ENCODE measurements at regions not wholly inside any gene's neighbourhood (a gene's known extent, or its start where the extent isn't known, plus 50 kb on each side); places are given as distances from the start of the nearest gene placed in this dataset.

DNA sequence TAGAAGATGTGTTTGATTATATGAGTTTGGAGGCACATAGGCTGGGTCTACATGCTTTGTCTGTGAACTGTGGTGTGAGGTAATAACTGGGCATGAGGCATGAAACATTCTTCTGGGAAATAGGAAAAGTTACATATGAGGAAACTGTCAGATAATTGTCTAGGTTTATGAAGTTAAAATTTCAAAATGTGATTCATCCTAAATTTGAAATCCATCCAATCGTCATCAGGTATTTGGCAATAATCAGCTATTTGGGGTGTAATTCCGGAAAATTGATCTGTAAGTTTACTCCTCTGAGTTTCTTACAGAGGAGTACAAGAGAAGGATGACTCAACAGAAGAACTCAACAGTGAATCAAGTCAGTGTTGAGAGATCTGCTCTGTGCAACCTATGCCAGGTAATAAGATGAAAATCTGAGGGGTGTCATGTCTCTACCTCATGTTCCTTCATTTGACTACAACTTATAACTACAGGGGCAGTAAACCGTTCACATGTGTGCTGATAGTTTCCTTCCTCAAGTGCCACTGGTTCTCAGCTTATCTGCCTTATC is 1171.6 kb upstream of the CDH18 start:
- no peak for DNase-seq

DNA sequence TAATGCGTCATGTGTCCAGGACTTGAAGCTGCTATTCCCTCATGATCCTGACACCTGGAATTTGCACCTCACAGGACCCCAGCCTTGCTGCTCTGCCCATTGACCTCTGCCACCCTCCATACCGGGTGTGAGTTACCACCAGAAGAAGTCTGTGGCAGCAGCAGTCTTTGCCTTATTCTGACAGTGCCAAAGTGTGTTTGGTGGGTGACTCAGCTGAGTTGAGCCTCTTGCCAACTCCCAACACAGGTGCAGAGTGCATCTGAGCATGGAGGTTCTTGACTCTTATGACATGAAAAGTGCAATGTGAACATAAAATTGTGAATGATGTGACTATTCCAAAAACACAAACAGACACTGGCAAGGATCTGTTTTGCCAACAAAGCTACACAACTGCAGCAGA is 1166.5 kb upstream of the CDH18 start:
- no peak for DNase-seq

DNA sequence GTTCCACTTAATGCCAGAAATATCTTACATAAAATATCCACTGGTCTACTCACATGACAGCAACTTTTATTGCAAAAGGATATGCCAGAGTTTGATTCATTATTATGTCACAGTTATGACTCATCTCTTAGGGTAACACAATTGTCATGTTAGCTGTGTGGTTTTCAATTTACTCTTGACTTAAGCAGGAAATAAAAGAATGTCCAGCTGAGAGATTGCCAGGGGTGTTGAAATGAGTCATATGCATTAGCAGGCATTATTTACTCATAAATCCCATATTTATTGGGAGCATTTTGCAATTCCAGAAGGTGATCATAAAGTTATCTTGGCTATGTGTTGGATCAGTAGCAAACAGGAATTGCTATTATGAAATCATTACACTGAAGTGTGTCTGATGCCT is 1164.6 kb upstream of the CDH18 start:
- DNase-seq: no peak

DNA sequence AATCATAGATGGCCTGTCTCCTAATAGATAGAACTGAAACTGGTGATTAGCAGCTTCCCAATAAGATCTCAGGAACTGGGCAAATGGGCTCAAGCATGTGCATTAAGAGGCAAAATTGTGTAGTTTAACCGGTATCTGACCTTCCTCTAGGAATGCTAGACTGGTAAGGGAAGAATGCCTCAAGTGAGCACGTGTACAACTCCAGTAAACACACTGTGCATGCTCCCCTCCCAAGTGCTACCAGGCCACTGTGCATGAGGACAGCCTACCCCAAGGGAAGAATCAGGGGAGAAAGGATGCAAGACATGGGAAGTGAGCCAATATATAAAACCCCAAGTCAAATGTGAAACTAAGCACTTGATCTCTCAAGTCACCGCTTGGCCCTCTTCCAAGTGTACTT is 1157.4 kb upstream of the CDH18 start:
- DNase-seq: no peak

DNA sequence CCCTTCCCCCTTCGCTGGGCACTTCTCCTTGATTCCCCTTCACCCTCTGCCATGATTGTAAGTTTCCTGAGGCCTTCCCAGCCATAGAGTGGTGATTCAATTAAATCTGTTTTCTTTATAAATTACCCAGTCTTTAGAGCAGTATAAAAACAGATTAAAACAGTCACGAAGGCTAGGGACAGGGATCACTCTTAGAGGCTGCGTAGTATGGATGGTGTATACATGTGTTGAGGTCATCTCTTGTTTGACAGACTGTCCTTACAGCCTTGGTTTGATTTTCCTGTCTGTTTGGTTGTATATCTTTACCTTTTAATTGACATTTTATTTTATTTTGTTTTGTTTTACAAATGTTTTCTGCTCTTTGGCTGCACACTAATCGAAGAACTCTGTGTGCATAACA is 1155.7 kb upstream of the CDH18 start:
- no peak for DNase-seq

DNA sequence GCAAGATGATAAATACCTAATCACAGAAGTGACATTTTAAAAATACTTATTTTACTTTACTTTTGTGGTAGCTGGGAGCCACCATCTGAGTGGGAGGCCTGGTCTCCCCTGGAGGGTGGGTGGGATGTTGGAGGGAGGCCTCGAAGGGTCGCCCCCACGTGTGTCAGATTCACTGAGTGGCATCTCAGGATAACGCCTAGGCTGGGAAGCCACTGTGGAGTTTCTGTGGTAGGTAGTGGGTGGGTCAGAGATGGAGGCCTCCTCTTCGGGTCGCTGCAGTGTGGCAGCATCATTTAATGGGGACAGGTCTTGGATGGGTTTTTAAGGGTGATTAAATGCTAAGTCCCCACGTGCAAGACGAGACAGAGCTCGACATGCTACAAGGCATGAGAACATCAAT is 1154.8 kb upstream of the CDH18 start:
- no peak for DNase-seq

DNA sequence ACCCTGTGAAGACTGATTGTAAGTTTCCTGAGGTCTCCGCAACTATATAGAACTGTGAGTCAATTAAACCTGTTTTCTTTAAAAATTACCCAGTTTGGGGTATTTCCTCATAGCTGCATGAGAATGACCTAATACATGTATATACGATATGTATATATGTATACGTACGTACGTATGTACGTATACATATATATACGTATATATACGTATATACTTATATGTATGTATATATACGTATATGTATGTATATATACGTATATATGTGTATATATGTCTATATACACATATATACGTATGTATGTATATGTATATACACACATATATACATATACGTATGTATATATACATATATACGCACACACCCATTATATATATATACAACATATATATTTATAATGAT is 1153.0 kb upstream of the CDH18 start:
- DNase-seq: no peak

DNA sequence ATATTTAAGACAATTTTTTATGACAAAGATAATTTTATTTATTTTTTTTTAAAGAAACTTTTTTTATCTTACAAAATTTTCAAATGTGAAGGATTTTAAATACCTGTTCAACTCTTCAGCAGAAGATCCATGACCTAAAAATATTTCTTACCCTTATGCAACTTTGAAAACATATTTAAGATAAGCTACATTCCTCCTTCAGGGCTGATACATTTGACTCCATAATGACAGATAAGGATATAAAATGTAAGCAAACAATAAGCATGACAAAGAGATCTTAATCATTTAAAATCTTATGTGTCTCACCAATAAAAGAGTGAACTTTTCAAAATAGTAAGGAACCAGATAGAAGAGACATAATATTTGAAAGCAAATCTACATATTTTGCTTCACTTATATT is 1138.2 kb upstream of the CDH18 start:
- no peak for DNase-seq

DNA sequence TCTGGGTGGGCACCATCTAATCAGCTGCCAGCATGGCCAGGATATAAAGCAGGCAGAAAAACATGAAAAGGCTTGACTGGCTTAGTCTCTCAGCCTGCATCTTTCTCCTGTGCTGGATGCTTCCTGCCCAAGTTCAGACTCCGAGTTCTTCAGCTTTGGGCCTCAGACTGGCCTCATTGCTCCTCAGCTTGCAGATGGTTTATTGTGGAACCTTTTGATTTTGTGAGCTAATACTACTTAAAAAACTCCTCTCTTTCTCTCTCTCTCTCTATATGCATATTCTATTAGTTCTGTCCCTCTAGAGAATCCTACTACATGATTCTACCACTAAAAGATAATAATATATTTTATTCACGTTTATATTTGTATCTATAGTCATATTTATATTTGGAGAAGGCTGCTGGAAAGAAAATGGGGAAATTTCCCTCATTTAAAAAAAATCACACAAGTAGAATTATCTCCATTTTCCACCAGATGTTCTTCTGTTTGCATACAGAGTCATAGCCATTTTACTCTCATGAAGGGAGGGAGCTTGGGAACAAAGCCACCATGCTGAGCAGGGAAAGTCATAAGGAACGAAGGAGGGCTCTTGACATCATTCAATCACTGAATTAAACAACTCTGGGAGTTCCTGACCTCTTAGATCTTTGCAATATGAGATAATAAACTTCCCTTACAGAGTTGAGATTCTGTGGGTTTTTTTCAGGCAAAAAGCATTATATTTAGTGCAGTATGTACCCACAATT is 1137.4 kb upstream of the CDH18 start:
- DNase-seq: peak; percentile 58

DNA sequence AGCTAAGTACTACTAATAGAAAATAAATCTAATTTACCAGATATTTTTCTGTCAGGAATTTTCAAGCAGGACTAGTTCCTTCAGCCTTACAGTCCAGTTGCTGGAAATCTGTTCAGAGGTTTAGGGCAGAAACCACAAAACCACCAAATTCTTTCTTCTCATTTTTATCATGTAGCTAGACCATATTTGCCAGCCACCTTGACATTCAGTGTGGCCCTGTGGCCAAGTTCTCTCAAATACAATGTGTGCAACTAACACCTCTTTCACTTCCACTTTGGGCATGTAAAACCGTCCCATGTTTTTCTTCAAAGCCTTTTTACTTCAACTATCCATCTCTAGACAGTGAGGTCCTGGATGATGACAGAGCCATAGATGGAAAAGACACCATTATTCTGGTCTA is 1133.2 kb upstream of the CDH18 start:
- no peak for DNase-seq

DNA sequence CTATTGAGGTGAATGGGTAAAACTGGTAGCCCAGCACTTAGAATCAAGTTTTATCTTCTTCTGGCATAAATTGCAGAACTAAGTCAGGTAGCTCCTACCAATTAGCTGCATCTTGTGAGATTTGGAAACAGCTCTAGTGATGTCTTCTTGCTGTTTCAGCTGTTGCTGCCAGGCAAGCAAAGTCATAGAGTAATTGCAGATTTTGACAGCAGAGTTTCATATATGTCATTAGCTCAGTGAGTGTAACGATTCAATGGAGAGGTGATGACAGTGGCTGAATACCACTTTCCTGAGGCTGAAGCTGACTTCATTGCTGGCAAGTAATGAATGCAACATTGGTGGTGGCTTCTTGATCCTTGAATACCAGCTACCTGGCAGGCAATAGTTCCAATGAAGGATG is 1109.7 kb upstream of the CDH18 start:
- no peak for DNase-seq

DNA sequence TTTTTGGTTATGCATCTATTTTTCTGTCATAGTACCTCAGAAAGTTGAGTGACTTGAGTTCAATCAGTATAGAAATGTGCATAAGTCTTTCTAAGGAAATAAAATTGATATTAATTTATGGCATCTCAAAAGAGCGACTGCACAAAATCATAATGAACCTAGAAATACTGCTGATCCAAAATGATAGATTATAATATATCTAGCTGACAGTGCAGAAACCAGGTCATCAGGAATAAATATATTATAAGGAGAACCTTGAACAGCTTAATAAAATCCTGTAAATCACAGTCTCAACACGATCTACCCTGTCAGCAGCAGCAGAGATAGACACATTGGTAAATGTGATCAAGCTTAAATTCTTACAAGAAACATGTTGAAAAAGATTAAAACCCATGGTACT is 1106.6 kb upstream of the CDH18 start:
- no peak for DNase-seq

DNA sequence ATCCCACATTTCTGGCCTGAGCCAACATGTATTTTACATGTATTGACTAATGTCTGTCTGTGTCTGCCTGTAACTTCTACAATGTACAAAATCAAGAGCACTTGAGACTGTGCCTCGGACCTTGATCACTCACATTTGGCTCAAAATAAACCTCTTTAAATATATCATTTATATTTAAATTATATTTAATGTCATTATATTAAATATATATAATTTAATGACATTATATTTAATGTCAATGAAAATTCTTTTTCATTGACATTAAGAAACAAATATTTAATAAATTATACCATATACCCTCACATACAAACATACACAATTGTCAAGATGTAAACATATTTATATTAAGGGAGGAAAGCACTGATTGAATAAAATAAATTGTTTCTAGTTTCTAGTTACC is 1099.8 kb upstream of the CDH18 start:
- no peak for DNase-seq

DNA sequence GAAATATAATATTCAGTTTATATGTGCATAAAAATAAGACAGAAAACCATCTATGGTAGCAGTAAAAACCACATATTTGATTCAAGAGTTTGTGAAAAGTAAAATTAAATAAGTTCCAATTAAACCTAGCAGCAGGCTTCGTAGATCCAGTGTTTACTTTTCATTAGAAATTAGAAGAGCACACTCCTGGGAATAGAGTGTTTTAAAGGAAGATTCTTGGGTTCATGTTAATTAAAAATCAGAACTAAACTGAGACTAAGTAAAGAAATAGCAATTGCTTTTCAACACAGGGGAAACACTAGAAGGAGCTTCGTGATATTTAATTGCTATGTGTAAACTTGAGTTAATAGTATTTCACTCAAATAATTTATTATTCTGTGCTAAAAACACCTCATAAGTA is 1097.8 kb upstream of the CDH18 start:
- peak; percentile 36 for DNase-seq

DNA sequence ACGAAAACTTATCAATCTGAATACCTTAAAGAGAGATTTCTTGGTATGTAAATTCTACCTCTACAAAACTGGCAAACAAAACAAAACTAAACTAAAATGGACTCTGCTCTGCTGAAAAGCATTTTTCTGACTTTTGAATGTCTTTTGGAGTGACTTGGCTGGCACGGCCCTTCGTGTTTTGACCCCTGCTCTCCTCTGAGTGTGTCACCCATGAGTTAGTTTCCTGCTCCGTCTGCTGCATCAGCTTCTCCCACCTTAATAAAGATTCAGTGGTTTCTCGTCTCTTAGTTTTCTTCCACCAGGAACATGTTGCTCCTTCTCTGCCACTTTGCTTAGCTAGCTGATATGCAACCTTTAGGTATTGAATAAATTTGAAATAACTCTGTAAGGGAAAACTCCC is 1084.0 kb upstream of the CDH18 start:
- DNase-seq: no peak

DNA sequence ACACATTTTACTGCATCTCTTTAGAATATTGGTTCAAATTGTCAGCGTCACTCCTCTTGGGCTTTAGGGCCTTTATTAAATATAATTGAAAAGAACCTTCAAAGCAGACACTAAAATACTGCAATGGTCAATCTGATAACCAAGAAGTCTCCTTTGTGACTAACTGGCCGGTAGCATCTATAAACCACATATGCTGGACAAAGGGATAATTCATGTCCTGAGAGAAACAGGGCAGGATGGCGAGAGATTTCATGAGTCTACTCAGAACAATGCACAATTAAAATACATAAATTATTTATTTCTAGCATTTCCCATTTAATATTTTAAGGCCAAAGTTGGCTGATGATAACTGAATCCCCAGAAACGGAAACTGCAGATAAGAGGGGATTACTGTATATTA is 1083.4 kb upstream of the CDH18 start:
- DNase-seq: no peak

DNA sequence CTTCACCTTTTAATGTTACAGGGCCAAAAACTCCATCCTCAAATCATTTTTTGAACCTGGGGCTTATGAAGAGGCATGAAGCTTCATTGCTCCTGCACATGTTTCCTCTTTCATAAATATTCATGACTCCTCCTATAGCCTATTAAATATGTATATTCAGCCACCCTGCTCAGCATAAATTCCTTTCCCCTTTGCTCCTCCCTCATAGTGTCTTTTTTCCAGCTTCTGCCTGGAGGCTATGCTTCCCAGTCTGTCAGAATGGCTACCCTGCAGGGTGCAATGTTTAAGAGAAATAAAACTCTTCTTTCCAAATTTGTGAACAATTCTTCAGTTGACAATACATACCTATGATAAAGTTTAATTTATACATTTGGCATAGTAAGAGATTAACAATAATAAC is 1082.9 kb upstream of the CDH18 start:
- DNase-seq: no peak

DNA sequence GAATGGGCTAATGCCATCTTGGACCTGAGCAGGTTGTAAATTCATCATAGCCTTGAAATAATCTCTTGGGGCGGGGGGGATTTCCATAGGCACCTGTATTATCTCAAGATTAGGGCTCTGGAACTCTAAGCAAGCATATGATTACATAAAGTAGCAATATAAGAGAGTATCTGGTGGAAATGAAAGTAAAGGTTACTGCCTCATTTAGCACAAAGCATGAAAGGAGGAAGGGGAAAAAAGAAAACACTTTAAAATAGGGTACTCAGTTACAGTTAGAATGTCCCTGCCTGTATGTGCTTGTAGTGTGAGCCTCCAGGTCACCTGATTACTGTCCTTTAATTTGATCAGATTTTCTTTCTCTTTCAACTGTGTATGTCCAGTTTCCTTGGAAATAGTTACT is 1079.7 kb upstream of the CDH18 start:
- DNase-seq: no peak

DNA sequence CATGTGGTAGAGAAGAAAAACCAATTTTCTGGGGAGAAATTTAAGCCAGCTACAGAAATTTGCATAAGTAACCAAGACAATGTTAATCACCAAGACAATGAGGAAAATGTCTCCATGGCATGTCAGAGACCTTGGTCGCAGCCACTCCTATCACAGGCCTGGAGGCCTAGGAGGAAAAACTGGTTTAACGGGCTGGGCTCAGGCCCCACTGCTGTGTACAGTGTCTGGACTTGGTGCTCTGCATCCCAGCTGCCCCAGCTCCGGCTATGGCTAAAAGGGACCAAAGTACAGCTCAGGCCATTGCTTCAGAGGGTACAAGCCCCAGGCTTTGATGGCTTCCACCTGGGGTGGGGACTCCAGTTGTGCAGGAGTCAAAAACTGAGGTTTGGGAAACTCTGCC is 1075.1 kb upstream of the CDH18 start:
- no peak for DNase-seq

DNA sequence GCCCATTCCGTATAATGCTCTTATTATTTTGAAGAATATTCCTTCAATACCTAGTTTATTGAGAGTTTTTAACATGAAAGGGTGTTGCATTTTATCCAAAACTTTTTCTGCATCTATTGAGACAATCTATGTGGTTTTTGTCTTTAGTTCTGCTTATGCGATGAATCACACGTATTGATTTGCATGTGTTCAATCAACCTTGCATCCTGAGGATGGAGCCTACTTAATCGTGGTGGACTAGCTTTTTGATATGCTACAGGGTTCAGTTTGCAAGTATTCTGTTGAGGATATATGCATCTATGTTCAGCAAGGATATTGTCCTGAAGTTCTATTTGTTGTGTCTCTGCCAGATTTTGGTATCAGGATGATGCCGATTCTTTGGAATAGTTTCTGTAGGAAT is 1070.3 kb upstream of the CDH18 start:
- no peak for DNase-seq

DNA sequence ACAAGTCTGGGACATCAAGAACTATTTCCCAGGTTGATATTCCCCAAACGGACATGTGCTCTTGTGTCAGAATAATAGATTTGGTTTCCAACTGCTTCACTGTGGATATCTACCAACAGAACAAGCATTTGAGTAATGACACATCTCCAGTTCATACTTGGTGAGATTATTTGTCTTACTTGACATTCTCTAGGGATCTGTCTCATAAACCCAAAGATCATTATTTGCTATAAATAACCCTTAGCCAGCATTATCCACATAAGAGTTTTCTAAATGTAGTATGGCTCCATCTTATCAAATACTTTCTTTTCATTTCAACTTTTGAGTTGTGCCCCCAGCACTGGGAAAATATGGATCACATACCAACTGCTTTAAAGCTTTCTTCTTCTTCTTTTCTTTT is 1063.9 kb upstream of the CDH18 start:
- DNase-seq: no peak

DNA sequence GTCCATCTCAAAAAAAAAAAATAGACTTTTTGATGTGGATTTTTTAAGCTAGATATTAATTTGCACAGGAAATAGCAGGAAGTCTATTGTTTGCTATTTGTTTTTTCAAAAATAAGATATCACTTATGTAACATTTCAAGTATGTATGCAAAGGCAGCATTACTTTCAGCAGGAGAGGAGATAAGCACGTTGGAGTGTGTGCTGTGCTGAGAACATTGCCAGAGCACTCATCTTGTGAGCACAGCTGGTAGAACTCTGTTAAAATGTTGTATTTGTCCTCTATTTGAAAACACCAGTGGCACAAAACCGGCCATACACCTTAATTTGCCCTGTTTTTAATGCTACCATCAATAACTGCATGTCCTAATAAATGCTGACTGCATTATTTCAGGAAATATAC is 1061.9 kb upstream of the CDH18 start:
- no peak for DNase-seq

DNA sequence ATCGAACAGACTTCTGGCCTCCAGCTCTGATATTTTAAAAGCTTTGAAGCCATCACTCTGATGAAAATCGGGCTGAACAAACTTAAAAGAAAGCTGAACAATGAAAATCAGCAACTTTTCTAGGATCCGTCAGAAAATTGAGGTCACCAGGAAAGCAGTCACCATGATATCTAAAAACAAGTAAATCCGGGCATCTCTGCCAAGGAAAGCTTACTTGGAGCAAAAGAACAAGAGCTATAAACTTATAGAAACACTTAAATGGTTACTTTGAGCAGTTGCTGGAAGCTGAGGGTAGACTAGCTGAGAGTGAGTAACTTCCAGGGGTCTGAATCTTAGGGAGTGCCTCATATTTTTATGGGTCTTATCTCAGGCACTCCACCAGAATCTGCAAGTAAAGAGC is 1043.0 kb upstream of the CDH18 start:
- DNase-seq: no peak

DNA sequence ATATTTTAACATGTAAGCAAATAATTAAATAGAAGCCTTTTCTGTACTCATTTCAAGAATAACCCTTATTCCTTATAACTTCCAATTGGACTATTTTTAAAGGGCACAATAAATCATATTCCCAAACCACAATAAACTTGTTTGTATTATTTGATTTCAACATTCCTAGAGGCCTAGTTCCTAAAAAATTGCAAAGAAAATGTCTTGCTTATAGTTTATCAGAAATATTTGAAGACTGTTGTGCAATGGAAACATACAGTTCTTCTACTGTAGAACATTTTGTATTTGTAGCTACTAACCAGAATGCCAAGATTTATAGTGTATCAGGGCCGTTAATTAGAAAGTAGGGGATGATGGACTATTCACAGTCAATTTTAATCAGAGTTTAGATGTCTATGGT is 1037.0 kb upstream of the CDH18 start:
- no peak for DNase-seq

DNA sequence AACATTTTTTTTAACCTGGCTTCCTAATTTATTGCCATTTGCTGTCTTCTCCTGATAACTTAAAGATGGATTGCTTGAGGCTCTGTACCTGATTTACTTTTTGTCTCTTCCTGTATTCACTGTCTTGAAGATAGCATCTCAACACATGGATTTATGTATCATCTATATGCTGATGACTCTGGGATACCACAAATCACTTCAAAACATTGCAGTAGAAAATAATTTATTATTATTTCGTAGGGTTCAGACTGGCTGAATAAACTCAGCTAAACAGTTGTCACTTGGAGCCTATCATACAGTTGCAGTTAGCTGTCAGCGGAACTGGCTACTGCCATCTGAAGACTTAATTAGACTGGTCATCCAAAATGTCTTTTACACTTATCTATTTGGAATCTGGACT is 1025.2 kb upstream of the CDH18 start:
- DNase-seq: no peak

Data from NCI-H2171 treated with DMSO at 0.1 percent for 48 hours (cell line).